Activated B cell treated with CpG ODN at 0.5 μM for 24 hours (primary cell): ENCODE measurements at regions not wholly inside any gene's neighbourhood (a gene's known extent, or its start where the extent isn't known, plus 50 kb on each side); places are given as distances from the start of the nearest gene placed in this dataset.

Experiments used
- ATAC-seq: fragments of 200-7000 bp; cut with Tn5 transposase; one replicate; pipeline ENCODE4 v1.10.0; 2021; ENCODE audit warnings: low read depth, mild to moderate bottlenecking, moderate library complexity
- CTCF ChIA-PET: fragments of 350-600 bp; sonication (Branson Sonifier 250); formaldehyde crosslinking; loops from one replicate; lab custom pipeline; 2021; ENCODE audit warnings: antibody characterized with exemption; lab: Charles Lee
- POLR2A ChIA-PET: fragments of 350-600 bp; sonication (Branson Sonifier 250); formaldehyde crosslinking; loops from one replicate; lab custom pipeline; 2021; ENCODE audit warnings: antibody characterized with exemption; lab: Charles Lee
- DNase-seq: peaks from one replicate; pipeline ENCODE4 v3.0.0; 2022
- H3K27ac Mint-ChIP-seq: one replicate; pipeline ENCODE4 v1.8.0; 2020; ENCODE audit warnings: mixed read lengths
- H3K27me3 Mint-ChIP-seq: one replicate; pipeline ENCODE4 v1.8.0; 2021; ENCODE audit warnings: mixed read lengths
- H3K36me3 Mint-ChIP-seq: one replicate; pipeline ENCODE4 v1.8.0; 2021; ENCODE audit warnings: low read depth, mixed read lengths
- H3K4me1 Mint-ChIP-seq: one replicate; pipeline ENCODE4 v1.8.0; 2021; ENCODE audit warnings: mixed read lengths
- H3K4me3 Mint-ChIP-seq: one replicate; pipeline ENCODE4 v1.8.0; 2020; ENCODE audit warnings: mild to moderate bottlenecking, mixed read lengths
- H3K9me3 Mint-ChIP-seq: one replicate; pipeline ENCODE4 v1.8.0; 2020; ENCODE audit warnings: mixed read lengths
- intact Hi-C: fragments of 100-400 bp; cut with micrococcal nuclease; formaldehyde crosslinking; loops from one replicate; pipeline ENCODE4 v1.15.1; 2024
- TF ChIP-seq, protein P1 (sequence below): fragments of 200-600 bp; IDR thresholded peaks from one replicate; pipeline ENCODE4 v1.8.0; 2022; ENCODE audit warnings: antibody characterized with exemption, mild to moderate bottlenecking

DNA sequence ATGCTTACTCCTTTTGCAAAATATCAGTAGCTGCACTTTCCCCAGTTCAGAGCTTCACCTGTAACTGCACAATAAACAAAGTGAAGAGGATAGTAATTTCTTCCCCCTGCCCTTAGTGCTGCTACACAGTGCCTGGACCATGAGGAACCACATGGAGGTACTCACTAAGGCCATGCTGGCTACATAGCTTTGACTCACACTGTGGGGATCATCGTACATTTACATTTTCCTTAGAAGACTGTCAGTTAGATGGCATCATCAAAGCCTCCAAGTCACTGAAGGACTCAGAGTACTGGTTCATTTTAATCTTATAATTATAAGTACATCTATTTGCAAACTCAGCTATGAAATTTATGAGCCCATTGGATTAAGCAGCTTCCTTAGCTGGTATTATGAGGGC, 1416.5 kb upstream of the CELF4 start:
- DNase-seq: no peak
- TF ChIP-seq, protein P1, sequence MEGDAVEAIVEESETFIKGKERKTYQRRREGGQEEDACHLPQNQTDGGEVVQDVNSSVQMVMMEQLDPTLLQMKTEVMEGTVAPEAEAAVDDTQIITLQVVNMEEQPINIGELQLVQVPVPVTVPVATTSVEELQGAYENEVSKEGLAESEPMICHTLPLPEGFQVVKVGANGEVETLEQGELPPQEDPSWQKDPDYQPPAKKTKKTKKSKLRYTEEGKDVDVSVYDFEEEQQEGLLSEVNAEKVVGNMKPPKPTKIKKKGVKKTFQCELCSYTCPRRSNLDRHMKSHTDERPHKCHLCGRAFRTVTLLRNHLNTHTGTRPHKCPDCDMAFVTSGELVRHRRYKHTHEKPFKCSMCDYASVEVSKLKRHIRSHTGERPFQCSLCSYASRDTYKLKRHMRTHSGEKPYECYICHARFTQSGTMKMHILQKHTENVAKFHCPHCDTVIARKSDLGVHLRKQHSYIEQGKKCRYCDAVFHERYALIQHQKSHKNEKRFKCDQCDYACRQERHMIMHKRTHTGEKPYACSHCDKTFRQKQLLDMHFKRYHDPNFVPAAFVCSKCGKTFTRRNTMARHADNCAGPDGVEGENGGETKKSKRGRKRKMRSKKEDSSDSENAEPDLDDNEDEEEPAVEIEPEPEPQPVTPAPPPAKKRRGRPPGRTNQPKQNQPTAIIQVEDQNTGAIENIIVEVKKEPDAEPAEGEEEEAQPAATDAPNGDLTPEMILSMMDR: no peak
- Mint-ChIP-seq H3K9me3 (peaks cover 5% of the 10 kb centered on the region), H3K4me1 (no peaks in the 10 kb centered on the region), H3K27me3 (no peaks in the 10 kb centered on the region), H3K36me3 (no peaks in the 10 kb centered on the region), H3K27ac (no peak overlapping the region), H3K4me3 (no peak overlapping the region)
- intact Hi-C loops: no loop called here
- ChIA-PET CTCF (no interaction called here), POLR2A (no interaction called here)
- no peak for ATAC-seq

DNA sequence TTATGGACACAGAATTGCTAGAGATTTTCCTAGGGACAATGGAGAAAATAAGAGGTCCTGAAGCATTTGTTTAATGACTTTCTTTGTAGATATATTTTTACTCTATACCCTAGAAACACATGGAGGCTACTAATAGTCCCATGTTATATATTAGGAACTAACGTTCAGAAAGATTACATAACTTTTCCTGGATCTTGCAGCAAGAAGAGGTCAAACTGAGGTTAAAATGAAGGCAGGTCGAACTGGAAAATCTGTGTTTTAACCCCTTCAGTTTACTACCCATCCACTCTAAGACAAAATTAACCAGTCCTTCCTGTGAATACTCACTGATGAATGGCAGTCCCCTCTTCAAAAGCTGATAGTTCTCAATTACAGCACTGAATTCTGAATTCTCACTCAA, 1415.8 kb upstream of the CELF4 start:
- POLR2A ChIA-PET: no interaction called here
- peaks cover 5% of the 10 kb centered on the region for H3K9me3 Mint-ChIP-seq
- no peaks in the 10 kb centered on the region for H3K27me3 Mint-ChIP-seq
- no peaks in the 10 kb centered on the region for H3K36me3 Mint-ChIP-seq
- H3K27ac Mint-ChIP-seq: no peak overlapping the region
- DNase-seq: no peak
- no peak for ATAC-seq
- CTCF ChIA-PET: no interaction called here
- intact Hi-C loops: no loop called here
- no peaks in the 10 kb centered on the region for H3K4me1 Mint-ChIP-seq
- TF ChIP-seq, protein P1: no peak
- no peak overlapping the region for H3K4me3 Mint-ChIP-seq

DNA sequence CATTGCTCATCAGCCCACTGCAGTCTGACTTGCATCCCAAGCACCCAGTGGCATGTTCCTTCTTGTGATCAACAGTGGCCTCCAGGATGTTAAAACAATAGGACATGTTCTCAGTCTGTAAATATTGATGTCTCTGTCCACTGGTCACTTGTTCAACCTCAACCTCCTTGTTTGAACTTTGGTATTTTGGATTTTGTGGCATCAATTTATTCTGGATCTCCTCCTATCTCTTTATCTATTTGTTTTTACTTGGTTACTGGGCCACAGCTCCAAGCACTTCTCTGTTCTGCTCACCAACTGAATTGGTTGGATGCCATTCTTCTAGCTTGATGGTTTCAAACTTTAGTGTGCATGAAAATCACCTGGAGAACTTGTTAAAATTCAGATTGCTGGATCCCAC, 1414.8 kb upstream of the CELF4 start:
- TF ChIP-seq, protein P1: no peak
- H3K36me3 Mint-ChIP-seq: no peaks in the 10 kb centered on the region
- H3K9me3 Mint-ChIP-seq: peaks cover 5% of the 10 kb centered on the region
- H3K27me3 Mint-ChIP-seq: no peaks in the 10 kb centered on the region
- CTCF ChIA-PET: no interaction called here
- intact Hi-C loops: no loop called here
- no peaks in the 10 kb centered on the region for H3K4me1 Mint-ChIP-seq
- ATAC-seq (no peak), DNase-seq (no peak)
- POLR2A ChIA-PET: no interaction called here
- H3K4me3 Mint-ChIP-seq: no peak overlapping the region
- H3K27ac Mint-ChIP-seq: no peak overlapping the region

DNA sequence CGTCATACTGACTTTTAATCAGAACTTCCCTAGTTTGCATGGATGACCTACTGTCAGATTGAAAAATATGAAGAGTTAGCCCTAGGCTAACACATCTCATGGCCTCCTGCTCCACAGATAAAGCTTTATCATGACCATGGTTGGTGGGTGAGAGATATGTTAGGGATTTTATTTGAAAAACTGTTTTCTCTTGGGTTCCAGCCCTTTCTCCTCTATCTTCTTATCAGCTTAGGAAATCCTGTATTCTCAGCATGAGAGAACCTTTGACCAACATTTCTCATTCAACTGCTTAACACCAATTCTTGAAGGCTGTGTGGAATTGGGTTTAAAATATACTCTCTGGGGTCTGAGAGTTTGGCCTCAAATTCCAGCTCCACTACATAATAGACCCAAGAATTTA, 1407.0 kb upstream of the CELF4 start:
- ChIA-PET POLR2A (no interaction called here), CTCF (no interaction called here)
- H3K4me1 Mint-ChIP-seq: no peaks in the 10 kb centered on the region
- no peak for ATAC-seq
- no peaks in the 10 kb centered on the region for H3K27me3 Mint-ChIP-seq
- no peak overlapping the region for H3K4me3 Mint-ChIP-seq
- no peak for DNase-seq
- peaks cover 2% of the 10 kb centered on the region for H3K9me3 Mint-ChIP-seq
- H3K36me3 Mint-ChIP-seq: no peaks in the 10 kb centered on the region
- TF ChIP-seq, protein P1: no peak
- H3K27ac Mint-ChIP-seq: no peak overlapping the region
- intact Hi-C loops: no loop called here

DNA sequence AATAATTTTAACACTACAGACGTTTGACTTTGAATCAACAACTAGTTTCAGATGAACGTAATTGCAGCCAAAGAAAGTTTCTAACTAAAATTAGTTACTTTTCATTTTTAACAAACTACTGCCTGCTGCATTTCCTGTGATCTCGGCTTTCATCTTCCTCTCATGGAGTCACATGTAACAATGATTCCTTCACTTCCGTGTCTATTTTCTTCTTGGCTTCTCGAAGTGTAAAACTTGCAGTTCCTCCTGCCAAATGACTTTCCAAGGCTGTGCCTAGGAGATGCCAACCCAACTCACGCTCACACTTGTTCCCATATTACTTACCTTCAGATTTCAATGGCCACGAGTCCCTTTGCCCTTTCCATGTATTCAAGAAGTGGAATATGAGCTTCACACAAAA, 1406.3 kb upstream of the CELF4 start:
- Mint-ChIP-seq H3K4me3 (no peak overlapping the region), H3K27ac (no peak overlapping the region), H3K27me3 (no peaks in the 10 kb centered on the region), H3K4me1 (no peaks in the 10 kb centered on the region), H3K36me3 (no peaks in the 10 kb centered on the region), H3K9me3 (peaks cover 2% of the 10 kb centered on the region)
- intact Hi-C loops: no loop called here
- no peak for ATAC-seq
- TF ChIP-seq, protein P1: no peak
- ChIA-PET CTCF (no interaction called here), POLR2A (no interaction called here)
- DNase-seq: no peak
